Chondrocyte (in vitro differentiated cells): ENCODE measurements at regions not wholly inside any gene's neighbourhood (a gene's known extent, or its start where the extent isn't known, plus 50 kb on each side); places are given as distances from the start of the nearest gene placed in this dataset.
A peak's percentile ranks its signal among the peaks of the same experiment; 100 is the strongest.

Source experiments
- DNase-seq: peaks from one replicate; pipeline ENCODE4 v3.0.0; 2021; ENCODE audit warnings: mixed read lengths, low spot score
- H3K27ac Mint-ChIP-seq: one replicate; pipeline ENCODE4 v1.8.0; 2021; ENCODE audit warnings: mild to moderate bottlenecking, moderate library complexity, mixed read lengths; ENCODE audit not compliant: unreplicated experiment
- H3K27me3 Mint-ChIP-seq: 2 replicates; pipeline ENCODE4 v1.8.0; 2021; ENCODE audit warnings: low read depth, mixed read lengths
- H3K36me3 Mint-ChIP-seq: 2 replicates; pipeline ENCODE4 v1.8.0; 2021; ENCODE audit warnings: low read depth, mixed read lengths
- H3K4me1 Mint-ChIP-seq: 2 replicates; pipeline ENCODE4 v1.8.0; 2021; ENCODE audit warnings: low read depth, mild to moderate bottlenecking, mixed read lengths
- H3K4me3 Mint-ChIP-seq: one replicate; pipeline ENCODE4 v1.8.0; 2021; ENCODE audit warnings: mild to moderate bottlenecking, moderate library complexity, mixed read lengths; ENCODE audit not compliant: unreplicated experiment
- H3K9me3 Mint-ChIP-seq: 2 replicates; pipeline ENCODE4 v1.8.0; 2021; ENCODE audit warnings: low read depth, mixed read lengths
- CTCF ChIP-seq: fragments of 200-600 bp; sonication (generic); IDR thresholded peaks from 2 replicates; pipeline ENCODE4 v1.5.0; 2021; ENCODE audit warnings: antibody characterized with exemption, mild to moderate bottlenecking, moderate library complexity

GRCh38 chr12:104863296-104863948 lies 94.7 kb downstream of the SLC41A2 start:
- peak; percentile 72 for TF ChIP-seq CTCF
- Mint-ChIP-seq H3K27me3 (no peaks in the 10 kb centered on the region), H3K27ac (peak overlapping the region; percentile 81), H3K9me3 (no peaks in the 10 kb centered on the region), H3K4me1 (peaks cover 47% of the 10 kb centered on the region), H3K36me3 (peaks cover 3% of the 10 kb centered on the region), H3K4me3 (peak overlapping the region; percentile 20)
- DNase-seq, result no peak

- H3K9me3 Mint-ChIP-seq, result no peaks in the 10 kb centered on the region
- peaks cover 19% of the 10 kb centered on the region for H3K4me1 Mint-ChIP-seq
- H3K27me3 Mint-ChIP-seq, result no peaks in the 10 kb centered on the region
- TF ChIP-seq CTCF, result no peak
- H3K4me3 Mint-ChIP-seq, result no peak overlapping the region
- no peak for DNase-seq
- H3K36me3 Mint-ChIP-seq, result peaks cover 3% of the 10 kb centered on the region
- H3K27ac Mint-ChIP-seq, result no peak overlapping the region
These were observed 99.2 kb downstream of the SLC41A2 start for GRCh38 chr12:104858611-104859543.

GRCh38 chr12:104856531-104856930 lies 101.6 kb downstream of the SLC41A2 start:
- no peak overlapping the region for H3K27ac Mint-ChIP-seq
- no peak for DNase-seq
- no peak overlapping the region for H3K4me3 Mint-ChIP-seq
- no peaks in the 10 kb centered on the region for H3K9me3 Mint-ChIP-seq
- no peaks in the 10 kb centered on the region for H3K27me3 Mint-ChIP-seq
- no peak for TF ChIP-seq CTCF
- H3K36me3 Mint-ChIP-seq, result peaks cover 3% of the 10 kb centered on the region
- peaks cover 29% of the 10 kb centered on the region for H3K4me1 Mint-ChIP-seq

- no peak overlapping the region for H3K27ac Mint-ChIP-seq
- no peaks in the 10 kb centered on the region for H3K27me3 Mint-ChIP-seq
- peaks cover 31% of the 10 kb centered on the region for H3K4me1 Mint-ChIP-seq
- H3K9me3 Mint-ChIP-seq, result no peaks in the 10 kb centered on the region
- H3K36me3 Mint-ChIP-seq, result peaks cover 3% of the 10 kb centered on the region
- no peak for DNase-seq
- H3K4me3 Mint-ChIP-seq, result no peak overlapping the region
- TF ChIP-seq CTCF, result no peak
These were observed 102.5 kb downstream of the SLC41A2 start for GRCh38 chr12:104855599-104855998.

GRCh38 chr12:104852896-104853295 lies 105.2 kb downstream of the SLC41A2 start:
- Mint-ChIP-seq H3K4me1 (peaks cover 26% of the 10 kb centered on the region), H3K27ac (peak overlapping the region; percentile 56)

More at GRCh38 chr12:104852896-104853295, 105.2 kb downstream of the SLC41A2 start:
- H3K4me3 Mint-ChIP-seq, result no peak overlapping the region
- H3K27me3 Mint-ChIP-seq, result no peaks in the 10 kb centered on the region
- no peak for TF ChIP-seq CTCF
- no peak for DNase-seq
- H3K36me3 Mint-ChIP-seq, result peaks cover 3% of the 10 kb centered on the region
- no peaks in the 10 kb centered on the region for H3K9me3 Mint-ChIP-seq
